NCI-H2171 (cell line): ENCODE measurements at regions not wholly inside any gene's neighbourhood (a gene's known extent, or its start where the extent isn't known, plus 50 kb on each side); places are given as distances from the start of the nearest gene placed in this dataset.

Source experiments
- DNase-seq: peaks from one replicate; lab custom pipeline; 2025; lab: John Stamatoyannopoulos, UW

DNA sequence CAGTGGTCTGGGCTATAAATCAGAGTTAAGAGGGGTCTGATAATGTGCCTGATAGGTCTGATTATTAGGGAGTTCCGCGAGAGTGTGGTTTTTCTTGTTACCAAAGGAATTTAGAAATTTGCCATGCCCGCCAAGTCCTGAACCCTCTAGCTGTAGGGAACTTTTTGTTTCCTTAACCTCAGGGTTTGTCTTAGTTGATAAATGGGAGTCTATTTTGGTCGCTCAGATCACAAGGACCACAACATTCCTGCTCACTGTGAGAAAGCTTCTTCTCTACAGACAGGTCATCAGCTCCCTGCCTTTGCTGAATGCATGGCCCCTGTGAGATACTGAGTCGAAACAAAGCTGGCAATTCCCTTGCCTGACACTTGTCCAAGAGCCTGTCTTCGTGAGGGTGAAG, 497.8 kb downstream of the HS3ST4 start:
- DNase-seq: no peak

DNA sequence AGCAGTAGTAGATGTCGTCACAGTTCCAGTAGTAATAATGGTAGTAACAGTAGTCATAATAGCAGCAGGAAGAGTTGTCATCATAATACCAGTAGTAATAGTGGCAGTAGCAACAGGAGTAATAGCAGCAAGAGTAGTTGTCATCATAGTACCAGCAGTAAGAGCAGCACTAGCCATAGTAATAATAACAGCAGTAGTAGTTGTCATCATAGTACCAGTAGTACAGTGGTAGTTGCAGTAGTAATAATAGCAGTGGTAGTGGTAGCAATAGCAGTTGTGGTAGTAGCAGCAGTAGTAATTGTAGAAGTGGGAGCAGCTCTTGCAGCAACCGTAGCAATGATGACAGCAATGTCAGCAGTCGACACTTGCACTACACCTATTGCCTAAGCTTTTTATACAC, 502.8 kb downstream of the HS3ST4 start:
- no peak for DNase-seq

DNA sequence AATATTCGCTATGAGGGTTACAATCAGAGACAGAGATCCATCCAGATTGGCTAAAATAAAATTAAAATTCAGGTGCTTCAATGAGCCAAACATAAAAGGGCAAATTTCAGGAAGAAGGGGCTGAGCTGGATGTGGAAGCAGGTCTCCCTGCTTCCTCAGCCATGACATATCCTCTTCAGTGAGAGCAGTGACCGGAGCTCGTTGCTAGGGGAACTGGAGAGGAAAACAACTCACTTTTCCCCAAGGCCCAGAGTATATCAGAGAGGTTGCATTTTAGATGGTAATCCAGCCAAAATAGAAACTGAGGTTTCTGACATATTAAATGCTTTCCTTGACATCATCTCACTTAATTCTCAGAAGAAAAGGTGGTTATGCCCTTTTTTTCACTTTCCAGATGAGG, 503.5 kb downstream of the HS3ST4 start:
- no peak for DNase-seq

DNA sequence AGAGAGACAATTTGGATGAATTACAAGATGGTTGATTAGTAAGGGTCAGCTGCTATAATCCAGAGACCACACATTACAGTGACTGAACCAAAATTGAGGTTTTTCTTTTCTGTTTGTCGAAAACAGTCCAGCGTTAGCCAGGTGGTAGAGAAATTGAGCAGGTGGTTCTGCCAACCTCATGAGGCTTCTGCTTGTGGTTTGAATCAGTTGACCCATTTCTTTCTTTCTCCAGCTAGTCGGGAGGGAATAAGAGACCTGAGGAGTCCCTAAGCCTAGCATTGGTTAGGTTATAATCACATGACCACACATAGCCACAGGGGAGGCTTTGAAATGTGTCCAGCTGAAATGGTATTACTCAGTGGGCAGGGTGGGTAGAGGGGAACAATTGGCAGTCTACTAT, 504.6 kb downstream of the HS3ST4 start:
- DNase-seq: no peak

DNA sequence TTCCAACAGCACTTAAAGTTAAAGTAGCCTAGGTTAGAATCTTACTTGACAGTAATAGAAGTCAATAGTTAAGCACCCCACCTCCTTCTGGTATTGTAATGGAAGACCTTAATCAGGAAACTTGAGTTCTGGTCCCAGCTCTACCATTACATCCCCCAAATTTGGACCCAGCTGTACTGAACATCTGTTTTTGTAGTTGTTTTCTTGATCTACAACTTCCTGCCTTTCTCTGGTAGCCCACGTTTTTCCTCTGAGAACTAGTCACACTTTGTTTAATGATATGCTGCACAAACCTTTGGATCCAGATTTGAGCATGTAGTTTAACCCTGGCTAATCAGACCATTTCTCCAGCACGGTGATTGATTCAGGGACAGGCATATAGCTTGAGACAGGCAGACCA, 505.0 kb downstream of the HS3ST4 start:
- DNase-seq: no peak

DNA sequence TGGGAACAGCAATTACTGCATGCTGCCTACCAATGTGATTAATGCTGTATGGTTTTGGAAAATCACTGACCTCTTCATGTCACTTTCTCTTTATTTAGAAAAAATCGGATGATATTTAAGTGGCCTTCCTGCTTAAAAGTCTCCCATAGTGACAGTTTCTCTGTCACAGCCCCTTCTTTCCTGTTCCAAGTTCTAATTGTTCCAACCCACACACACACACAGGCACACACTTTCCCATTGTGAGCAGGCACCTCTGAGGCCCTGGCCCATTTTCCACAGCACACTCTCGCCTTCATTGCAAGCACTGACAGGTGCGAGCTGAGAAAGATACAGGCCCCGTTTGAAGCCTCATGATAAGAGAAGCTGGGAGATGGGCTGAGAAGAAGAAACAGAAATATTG, 505.9 kb downstream of the HS3ST4 start:
- no peak for DNase-seq

DNA sequence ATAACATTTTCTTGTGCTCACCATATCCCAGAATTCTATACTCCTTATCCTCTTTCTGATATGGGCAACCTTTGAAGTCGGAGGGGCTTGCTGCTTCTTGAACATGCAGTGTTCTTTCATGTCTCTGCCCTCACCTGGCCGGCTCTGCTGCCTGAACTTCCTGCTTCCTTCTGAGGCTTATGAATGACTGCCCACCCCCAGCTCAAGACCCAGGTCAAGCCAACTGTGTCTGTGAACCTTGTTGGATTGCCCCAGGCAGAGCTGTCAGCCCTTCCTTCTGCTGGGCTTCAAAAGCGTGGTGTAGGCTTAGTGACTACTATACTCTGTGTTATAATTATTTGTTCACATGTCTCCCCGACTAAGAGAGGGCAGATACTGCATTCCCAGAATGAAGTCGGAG, 506.5 kb downstream of the HS3ST4 start:
- DNase-seq: no peak

DNA sequence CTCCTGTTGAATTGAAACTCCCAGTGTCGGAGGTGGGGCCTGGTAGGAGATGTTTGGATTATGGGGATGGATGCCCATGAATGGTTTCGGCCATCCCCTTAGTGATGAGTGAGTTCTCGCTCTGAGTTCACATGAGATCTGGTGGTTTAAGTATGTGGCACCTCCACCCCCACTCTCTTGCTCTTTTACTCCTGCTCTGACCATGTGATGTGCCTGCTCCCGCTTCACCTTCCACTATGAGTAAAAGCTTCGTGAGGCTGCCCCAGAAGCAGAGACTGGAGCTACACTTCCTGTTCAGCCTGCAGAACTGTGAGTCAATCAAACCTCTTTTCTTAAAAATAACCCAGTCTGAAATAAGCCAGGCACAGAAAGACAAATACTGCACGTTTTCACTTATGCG, 512.4 kb downstream of the HS3ST4 start:
- DNase-seq: no peak

DNA sequence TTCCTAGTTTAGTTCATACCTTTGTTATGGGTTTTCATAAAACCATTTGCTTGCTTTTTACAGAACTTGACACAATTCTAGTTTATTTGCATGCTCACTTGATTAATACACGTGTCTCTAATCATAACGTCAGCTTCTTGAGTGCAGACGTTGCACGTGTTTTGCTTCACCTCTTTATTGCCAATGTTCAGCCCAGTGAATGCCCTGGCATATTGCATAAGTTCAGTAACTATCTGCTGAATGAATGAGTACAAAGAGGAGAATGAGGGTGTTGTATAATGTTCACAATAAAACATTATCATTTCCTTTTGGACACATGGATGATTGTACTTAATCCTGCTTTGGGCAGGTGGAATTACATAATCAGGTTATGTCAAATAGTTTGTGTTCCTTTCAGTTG, 519.8 kb downstream of the HS3ST4 start:
- no peak for DNase-seq

DNA sequence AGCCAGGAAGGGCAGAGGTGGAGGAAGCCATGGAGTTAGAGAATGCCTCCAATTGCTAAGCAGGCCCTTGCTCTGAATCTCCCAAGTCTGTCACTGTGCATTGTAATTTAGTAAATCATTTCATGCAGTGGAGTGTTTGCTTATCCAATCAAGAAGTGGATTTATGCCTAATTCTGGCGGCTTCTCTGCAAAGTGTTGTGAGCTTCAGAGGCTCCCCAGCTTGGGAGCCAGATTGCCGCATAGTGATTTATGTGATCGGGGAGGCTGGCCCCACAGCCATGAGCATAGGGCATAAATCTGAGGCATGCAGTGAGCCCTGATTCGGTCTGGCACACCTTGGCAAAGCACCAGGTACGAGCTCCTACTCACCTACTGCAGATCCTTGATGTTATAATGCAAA, 520.8 kb downstream of the HS3ST4 start:
- DNase-seq: no peak

DNA sequence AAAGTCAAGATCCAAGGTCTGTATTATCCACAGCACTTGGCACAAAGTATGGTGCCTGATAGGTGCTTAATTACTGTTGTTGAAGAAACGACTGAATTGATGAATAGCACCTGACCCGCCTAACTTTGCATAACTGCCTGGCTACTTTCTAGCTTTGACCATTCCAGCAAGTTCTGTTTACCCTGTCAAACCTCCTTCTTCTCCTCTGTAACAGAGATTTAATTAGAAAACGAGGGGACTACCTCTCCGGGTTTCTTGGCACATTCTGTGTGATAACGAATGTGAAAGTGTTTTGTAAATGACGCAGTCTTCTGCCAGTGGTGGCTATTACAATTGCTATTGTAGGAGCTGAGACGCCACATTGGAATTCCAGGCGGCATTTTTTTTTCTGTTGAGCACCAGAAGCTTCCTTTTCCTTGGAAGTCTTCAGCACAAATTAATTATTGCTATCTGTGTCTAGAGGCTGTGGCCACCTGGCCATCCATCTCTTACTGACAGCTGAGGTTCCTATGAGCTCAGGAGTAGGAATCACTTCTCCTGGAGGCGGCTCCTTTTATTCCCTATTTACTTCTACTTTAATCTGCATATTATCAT, 522.9 kb downstream of the HS3ST4 start:
- no peak for DNase-seq

DNA sequence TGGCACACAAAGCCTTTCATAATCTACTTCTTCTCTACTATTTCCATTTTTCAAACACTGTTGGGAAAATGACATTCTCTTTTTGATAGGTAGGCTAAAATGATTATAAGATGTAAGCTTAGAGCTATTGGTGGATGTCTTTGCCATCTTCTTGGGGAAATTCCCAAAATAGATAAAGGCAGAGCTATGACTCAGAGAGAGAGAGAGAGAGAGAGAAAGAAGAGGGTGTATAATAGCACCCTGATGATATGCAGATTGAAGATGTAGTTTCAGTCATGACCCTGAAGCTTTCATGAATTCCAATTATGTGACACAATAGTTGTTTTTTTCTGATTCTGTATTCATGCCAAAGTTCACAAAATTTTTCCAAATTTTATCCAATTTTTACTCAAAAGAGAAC, 529.1 kb downstream of the HS3ST4 start:
- DNase-seq: no peak

DNA sequence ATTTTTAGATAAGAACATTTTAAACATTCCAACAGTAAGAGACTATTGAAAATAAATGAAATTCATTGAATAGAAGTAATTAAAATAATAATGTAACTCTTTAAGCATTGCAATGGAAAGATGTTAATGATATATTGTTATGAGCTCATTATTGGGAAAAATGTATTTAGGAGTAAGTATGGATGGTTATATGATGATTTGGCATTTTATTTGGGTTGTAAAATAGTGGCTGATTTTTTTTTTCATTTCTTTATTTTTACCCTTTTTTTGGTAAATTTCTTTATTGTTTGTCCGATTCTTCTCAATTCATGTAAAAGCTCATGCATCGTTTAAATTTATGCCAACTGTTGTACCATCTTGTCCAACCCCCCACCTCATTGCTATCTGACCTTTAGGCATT, 539.9 kb downstream of the HS3ST4 start:
- DNase-seq: no peak

DNA sequence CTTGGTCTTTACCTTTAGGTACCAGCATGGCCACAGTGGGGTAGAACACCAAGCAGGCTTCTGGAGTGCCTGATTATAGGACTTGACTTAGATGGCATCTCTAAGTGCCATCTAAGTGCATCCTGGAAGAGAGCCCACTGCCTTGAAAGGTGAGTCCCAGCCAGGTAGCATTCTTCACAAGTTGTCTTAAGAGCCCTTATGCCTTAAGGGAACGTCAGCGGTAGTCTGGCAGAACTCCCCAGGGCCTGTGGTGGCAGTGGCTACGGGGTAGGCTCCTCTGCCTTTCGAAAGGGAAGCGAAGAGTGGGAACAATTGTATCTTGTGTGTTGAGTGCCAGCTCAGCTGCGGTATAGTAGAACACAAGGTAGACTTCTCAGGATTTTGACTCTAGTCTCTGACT, 549.0 kb downstream of the HS3ST4 start:
- no peak for DNase-seq

DNA sequence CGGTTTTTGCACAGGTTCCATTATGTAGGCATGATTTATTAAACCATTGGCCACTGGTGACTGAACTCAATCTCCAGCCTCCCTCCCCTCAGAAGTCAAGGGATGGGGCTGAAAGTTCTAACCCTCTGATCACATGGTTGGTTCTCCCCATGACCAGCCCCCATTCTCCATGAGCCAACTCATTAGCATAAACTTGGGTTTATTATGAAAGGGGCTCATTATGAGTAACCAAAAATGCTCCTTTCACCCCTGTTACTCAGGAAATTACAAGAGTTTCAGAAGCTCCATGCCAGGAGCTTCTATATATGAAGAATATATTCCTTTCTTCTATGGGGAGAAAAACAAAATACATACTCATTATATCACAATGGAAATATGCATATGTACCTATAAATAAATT, 555.3 kb downstream of the HS3ST4 start:
- DNase-seq: no peak

DNA sequence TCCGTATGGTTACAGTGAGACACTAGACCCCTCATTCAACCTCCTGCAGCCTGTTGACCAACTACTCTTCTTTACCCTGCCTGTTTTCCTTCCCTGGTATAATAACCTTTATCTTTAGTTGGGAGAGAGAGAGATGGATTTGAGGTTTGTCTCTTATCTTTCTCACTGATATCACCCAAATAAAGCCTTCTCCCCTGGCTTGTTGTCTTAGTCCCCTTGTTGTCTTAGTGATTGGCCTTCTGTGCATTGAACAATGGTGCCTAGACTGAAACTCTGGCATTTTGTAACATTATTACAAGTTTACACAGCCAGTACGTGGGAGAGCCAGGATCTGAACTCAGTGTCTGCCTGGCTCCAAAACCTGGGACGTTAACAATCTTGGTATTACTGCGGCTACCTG, 560.8 kb downstream of the HS3ST4 start:
- DNase-seq: no peak

DNA sequence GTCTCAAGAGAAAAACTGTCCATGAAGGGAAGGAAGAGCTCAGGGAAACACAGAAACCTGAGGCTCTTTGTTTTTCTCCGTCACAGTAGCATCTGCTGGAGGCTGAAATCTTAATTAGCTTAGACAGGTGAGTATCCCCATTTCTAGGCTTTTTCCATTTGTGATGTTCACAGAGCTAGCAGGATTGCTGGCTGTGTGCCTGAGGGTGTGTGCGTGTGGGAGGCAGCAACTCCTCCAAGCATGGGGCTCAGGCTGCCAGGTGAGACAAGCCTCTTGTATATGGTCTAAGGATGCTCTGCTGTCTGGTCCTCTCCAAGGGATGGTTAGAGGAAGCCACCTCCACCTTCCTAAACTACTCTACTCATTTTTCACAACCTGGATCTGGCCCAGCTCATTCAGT, 569.9 kb downstream of the HS3ST4 start:
- DNase-seq: no peak

DNA sequence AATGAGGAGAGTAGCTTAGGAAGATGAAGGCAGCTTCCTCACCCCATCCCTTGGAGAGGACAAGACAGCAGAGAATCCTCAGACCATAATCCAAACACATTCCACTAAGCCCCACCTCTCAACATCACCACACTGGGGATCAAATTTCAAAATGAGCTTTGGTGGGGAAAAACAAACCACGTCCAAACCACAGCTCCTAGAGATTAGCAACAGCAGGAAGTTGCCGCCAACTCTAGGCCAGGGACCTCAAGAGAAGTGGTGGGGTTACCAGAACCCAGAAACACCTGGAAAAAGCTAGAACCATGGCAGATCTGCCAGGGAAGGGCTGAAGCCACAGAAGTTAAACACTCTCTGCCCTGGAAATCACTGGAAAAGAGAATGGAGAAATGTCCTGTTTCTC, 571.6 kb downstream of the HS3ST4 start:
- no peak for DNase-seq

DNA sequence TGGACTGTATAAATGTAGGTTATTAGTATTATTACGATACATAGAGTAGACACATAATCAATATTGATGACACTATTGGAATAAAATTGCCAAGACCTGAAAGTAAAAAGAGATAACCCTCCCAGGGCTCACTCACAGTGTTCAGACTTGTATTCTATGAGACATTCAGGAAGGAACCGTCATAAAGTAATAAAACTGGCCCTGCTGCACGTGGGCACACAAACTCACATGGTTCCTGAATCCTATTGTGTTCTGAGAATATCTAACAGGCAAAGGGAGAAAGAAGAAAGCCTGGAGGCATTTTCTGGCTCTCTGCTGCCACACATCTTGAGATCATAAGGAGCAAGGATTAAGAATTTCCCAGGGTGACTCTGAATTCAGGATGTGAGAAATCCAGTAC, 575.9 kb downstream of the HS3ST4 start:
- DNase-seq: no peak

DNA sequence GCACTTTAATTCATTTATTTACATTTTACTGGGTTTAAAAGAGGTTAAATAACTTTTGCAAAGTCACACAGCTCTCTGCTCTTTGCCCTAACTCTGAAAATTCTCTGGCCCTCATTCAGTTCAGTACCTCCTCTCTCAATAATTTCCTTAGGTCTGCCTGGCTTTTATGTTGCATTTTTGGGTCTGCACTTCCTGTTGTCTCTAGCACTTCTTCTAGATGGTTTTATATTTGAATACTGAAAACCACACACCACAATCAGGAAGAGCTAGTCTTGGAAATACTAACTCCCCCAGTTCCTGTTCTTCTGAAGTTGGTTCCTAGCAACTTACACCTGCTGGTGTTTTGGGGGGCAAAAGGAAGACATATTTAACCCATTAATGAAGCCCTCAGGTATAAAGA, 577.9 kb downstream of the HS3ST4 start:
- DNase-seq: no peak

DNA sequence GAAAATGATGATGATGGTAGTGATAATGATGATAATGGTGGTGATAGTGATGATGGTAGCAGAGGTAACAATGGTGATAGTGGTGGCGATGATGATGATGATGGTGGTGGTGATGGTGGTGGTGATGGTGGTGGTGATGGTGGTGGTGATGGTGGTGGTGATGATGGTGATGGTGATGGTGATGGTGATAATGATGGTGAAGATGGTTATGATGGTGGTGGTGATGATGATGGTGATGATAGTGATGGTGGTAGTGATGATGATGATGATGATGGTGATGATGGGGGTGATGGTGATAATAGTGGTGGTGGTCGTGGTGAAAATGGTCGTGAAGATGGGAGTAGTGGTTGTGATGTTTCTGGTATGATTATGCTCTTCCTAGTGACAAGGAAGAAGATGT, 581.8 kb downstream of the HS3ST4 start:
- no peak for DNase-seq

DNA sequence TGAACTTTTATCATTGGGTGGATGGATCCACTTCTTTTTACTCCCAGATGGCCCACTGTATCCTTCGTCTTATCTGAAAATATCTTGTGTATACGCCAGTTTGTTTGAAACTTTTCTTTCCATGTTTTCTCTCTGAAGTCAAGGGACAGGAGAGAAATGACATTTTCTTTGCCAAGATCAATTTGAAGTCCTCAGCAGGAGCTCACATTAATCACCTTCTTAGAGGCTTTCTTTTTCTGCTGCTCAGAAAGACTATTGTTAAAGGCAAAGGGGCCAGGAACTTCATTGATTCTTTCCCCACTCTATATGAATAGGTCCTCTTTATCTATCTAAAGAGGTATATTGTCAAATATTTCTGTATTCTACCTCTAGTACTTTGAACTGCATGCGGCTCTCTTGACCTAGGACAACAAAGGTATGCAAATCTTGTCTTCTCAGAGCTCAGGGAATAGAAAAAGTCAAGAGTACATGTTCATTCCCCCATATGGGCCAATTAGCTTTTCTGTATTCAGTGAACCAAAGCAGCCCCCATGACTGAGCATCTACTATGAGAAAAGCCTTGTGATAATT, 583.3 kb downstream of the HS3ST4 start:
- no peak for DNase-seq

DNA sequence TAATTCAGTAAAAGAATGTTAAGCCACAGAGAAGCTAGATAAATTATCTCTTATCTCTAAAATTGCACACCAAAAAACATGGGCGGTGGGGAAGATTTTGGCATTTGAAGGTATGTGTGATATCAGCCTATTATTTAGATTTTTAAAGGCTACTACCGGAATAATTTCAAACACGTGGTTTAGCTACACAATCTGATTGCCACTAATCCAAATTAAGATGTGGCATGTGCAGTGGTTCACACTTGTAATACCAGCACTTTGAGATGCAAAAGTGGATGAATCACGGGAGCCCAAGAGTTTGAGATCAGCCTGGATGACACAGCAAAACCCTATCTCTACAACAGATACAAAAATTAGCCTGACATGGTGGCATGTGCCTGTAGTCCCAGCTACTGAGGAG, 584.5 kb downstream of the HS3ST4 start:
- DNase-seq: no peak

DNA sequence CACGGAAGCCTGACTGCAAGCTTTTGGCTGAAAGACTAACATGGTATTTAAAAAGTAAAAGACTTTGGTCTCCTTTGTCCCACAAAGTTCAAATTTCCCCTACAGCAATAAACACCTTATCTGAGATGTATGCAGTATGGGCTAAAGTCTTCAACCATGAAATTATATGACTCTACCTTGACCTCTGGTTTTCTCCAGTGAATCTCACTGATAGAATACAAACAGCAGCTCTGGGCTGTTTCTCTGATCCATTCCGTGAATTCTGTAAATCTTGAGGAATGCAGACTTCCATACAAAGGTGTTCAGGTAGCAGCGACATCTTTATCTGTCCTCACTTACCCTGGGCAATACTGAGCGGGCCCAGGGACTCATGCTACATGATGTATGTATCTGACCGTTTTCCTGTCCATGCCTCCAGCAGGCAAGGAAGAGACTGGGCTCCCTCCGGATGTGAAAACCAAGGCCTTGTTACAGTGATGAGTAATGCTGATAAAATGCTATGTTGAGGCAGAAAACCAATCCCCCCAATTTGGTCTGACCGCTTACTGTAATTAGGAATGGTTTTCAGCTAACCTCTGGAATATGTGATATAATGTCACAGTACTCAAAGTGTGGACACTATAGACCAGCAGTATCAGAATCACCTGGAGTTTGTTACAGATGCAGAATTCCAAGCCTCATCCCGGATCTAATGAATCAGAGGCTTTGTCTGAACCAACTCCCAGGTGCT, 589.8 kb downstream of the HS3ST4 start:
- no peak for DNase-seq
